ENCODE measurements at regions not wholly inside any gene's neighbourhood (a gene's known extent, or its start where the extent isn't known, plus 50 kb on each side); places are given as distances from the start of the nearest gene placed in this dataset.

- no peak for TF ChIP-seq REST (IDR thresholded peaks at IDR 0.05; ENCODE audit: insufficient read depth in 1 of 2, low read depth in 2 of 2, low read length in 2 of 2)
- no peak for TF ChIP-seq SIN3A (IDR thresholded peaks at IDR 0.05; ENCODE audit: borderline replicate concordance, insufficient read depth, low read length)
- TF ChIP-seq FOXP2 (optimal IDR thresholded peaks at IDR 0.05; ENCODE audit: borderline replicate concordance, extremely low read depth, extremely low read length, insufficient read depth), result no peak
- TF ChIP-seq TAF1 (IDR thresholded peaks at IDR 0.05; ENCODE audit: borderline replicate concordance, insufficient read depth, low read length), result no peak
- TF ChIP-seq POLR2AphosphoS5 (IDR thresholded peaks at IDR 0.05; ENCODE audit: low read depth, low read length), result no peak
Observed at GRCh38 chr5:136819526-136820302, 454.4 kb upstream of the TRPC7 start.

GRCh38 chr5:136816327-136816726 lies 451.0 kb upstream of the TRPC7 start:
- TF ChIP-seq TAF1 (IDR thresholded peaks at IDR 0.05; ENCODE audit: borderline replicate concordance, insufficient read depth, low read length) (no peak), FOXP2 (optimal IDR thresholded peaks at IDR 0.05; ENCODE audit: borderline replicate concordance, extremely low read depth, extremely low read length, insufficient read depth) (no peak)

GRCh38 chr5:136814619-136815378 lies 449.5 kb upstream of the TRPC7 start:
- TF ChIP-seq REST (IDR thresholded peaks at IDR 0.05; ENCODE audit: insufficient read depth in 1 of 2, low read depth in 2 of 2, low read length in 2 of 2), result no peak
- no peak for TF ChIP-seq POLR2AphosphoS5 (IDR thresholded peaks at IDR 0.05; ENCODE audit: low read depth, low read length)
- TF ChIP-seq SIN3A (IDR thresholded peaks at IDR 0.05; ENCODE audit: borderline replicate concordance, insufficient read depth, low read length), result no peak
- no peak for TF ChIP-seq TAF1 (IDR thresholded peaks at IDR 0.05; ENCODE audit: borderline replicate concordance, insufficient read depth, low read length)
- no peak for TF ChIP-seq FOXP2 (optimal IDR thresholded peaks at IDR 0.05; ENCODE audit: borderline replicate concordance, extremely low read depth, extremely low read length, insufficient read depth)

- no peak for TF ChIP-seq SIN3A (IDR thresholded peaks at IDR 0.05; ENCODE audit: borderline replicate concordance, insufficient read depth, low read length)
- no peak for TF ChIP-seq FOXP2 (optimal IDR thresholded peaks at IDR 0.05; ENCODE audit: borderline replicate concordance, extremely low read depth, extremely low read length, insufficient read depth)
- TF ChIP-seq TAF1 (IDR thresholded peaks at IDR 0.05; ENCODE audit: borderline replicate concordance, insufficient read depth, low read length), result no peak
- TF ChIP-seq REST (IDR thresholded peaks at IDR 0.05; ENCODE audit: insufficient read depth in 1 of 2, low read depth in 2 of 2, low read length in 2 of 2), result no peak
- TF ChIP-seq POLR2AphosphoS5 (IDR thresholded peaks at IDR 0.05; ENCODE audit: low read depth, low read length), result no peak
Observed at GRCh38 chr5:136811551-136811950, 446.2 kb upstream of the TRPC7 start.

GRCh38 chr5:136811086-136811485 lies 445.7 kb upstream of the TRPC7 start:
- TF ChIP-seq POLR2AphosphoS5 (IDR thresholded peaks at IDR 0.05; ENCODE audit: low read depth, low read length), result no peak
- no peak for TF ChIP-seq TAF1 (IDR thresholded peaks at IDR 0.05; ENCODE audit: borderline replicate concordance, insufficient read depth, low read length)

- TF ChIP-seq POLR2AphosphoS5 (IDR thresholded peaks at IDR 0.05; ENCODE audit: low read depth, low read length) (no peak), TAF1 (IDR thresholded peaks at IDR 0.05; ENCODE audit: borderline replicate concordance, insufficient read depth, low read length) (no peak), REST (IDR thresholded peaks at IDR 0.05; ENCODE audit: insufficient read depth in 1 of 2, low read depth in 2 of 2, low read length in 2 of 2) (no peak), SIN3A (IDR thresholded peaks at IDR 0.05; ENCODE audit: borderline replicate concordance, insufficient read depth, low read length) (no peak), FOXP2 (optimal IDR thresholded peaks at IDR 0.05; ENCODE audit: borderline replicate concordance, extremely low read depth, extremely low read length, insufficient read depth) (no peak)
Observed at GRCh38 chr5:136810261-136810801, 445.0 kb upstream of the TRPC7 start.
